IPS-15b (cell line): ENCODE measurements at regions not wholly inside any gene's neighbourhood (a gene's known extent, or its start where the extent isn't known, plus 50 kb on each side); places are given as distances from the start of the nearest gene placed in this dataset.

Source experiments
- H3K27me3 ChIP-seq: one replicate; pipeline ENCODE4 v1.6.1; 2013; ENCODE audit warnings: low read length; ENCODE audit not compliant: control insufficient read depth, insufficient read depth
- H3K36me3 ChIP-seq: one replicate; pipeline ENCODE4 v1.6.1; 2013; ENCODE audit warnings: low read length; ENCODE audit not compliant: control insufficient read depth, insufficient read depth
- H3K4me1 ChIP-seq: one replicate; pipeline ENCODE4 v1.6.1; 2013; ENCODE audit warnings: mild to moderate bottlenecking, low read length; ENCODE audit not compliant: control insufficient read depth, insufficient read depth
- H3K4me3 ChIP-seq: one replicate; pipeline ENCODE4 v1.5.1; 2013; ENCODE audit warnings: low read depth, low read length
- H3K9ac ChIP-seq: one replicate; pipeline ENCODE4 v1.6.1; 2013; ENCODE audit warnings: low read depth, mild to moderate bottlenecking, low read length
- H3K9me3 ChIP-seq: one replicate; pipeline ENCODE4 v1.6.1; 2013; ENCODE audit warnings: mild to moderate bottlenecking, low read length; ENCODE audit not compliant: control insufficient read depth, insufficient read depth

DNA sequence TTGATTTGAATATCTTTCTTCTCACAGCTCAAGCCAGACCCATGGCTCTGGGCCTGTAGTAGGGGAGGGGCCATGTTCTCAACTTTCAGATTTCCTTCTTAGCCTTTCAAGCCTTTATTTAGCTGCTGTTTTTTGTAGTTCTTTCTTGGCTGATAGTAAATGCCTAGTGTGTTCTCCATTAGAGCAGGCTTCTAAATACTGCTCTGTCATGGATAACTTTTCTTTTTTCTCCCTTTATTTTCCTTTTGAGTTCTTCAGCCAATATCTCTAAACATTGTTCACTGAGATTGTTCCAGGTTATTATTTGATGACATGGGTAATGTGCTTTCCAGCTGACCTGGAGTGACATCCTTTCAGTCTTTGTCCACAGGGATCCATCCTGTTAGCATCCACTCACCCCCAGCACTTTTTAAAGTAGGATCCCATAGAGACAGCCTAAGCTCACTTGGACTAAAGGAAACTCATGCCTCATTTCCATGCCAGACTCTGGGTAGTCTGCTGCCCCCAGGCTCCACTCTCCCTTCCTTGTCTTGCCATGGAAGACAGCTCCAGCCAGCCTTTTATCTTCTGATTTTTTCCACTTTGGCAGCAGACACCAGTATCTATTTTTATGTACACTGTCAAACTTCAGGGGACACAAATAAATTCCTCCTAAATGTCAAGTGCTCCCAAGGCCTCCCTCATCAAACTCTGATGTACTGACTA is 645.6 kb downstream of the RNF144B start:
- Histone ChIP-seq H3K36me3 (no peaks in the 10 kb centered on the region), H3K9me3 (no peaks in the 10 kb centered on the region)

DNA sequence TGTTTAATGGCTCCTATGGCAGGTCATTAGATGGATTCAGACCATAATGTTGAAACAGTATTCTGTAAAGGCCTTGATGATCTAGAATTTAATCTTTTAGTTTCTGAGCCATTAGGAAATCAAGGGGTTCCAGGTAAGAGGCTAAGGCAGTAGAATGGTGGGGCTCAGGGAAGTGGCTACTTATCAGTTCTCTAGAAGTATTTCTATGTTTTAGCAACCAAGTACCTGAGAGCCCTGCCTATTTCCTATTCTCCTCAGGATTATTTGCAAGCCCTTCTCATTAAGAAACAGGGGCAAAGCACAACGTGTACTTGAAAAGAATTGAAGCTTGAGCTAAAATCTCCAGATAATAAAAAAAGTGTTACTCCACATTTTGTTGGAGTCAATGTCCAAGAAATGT is 646.5 kb downstream of the RNF144B start:
- Histone ChIP-seq H3K27me3 (no peaks in the 10 kb centered on the region), H3K36me3 (no peaks in the 10 kb centered on the region), H3K9me3 (no peaks in the 10 kb centered on the region), H3K4me3 (no peak overlapping the region), H3K9ac (no peak overlapping the region), H3K4me1 (no peaks in the 10 kb centered on the region)

More for the DNA sequence above, 645.6 kb downstream of the RNF144B start:
- H3K4me3 ChIP-seq = no peak overlapping the region
- H3K27me3 ChIP-seq = no peaks in the 10 kb centered on the region
- no peak overlapping the region for H3K9ac ChIP-seq
- no peaks in the 10 kb centered on the region for H3K4me1 ChIP-seq

DNA sequence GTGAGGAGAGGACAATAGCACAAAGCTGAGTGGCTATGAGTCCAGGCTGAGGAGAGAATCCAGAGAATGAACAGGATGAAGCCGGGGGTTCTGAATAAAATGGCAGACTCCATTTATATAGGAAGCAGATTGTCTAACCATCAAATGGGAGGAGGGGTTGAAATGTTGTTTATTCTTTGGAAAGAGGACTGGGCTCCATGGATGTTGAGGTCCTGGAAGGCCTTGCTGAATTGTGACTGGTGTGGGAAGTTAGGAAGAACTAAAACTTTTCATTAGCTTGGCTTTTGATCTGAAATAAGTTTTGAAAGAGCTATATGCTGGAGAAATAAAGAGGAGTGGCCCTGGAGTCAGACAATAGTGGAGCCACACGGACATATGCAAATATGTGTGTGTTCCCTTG is 647.8 kb downstream of the RNF144B start:
- Histone ChIP-seq H3K9ac (no peak overlapping the region), H3K27me3 (no peaks in the 10 kb centered on the region), H3K9me3 (no peaks in the 10 kb centered on the region), H3K36me3 (no peaks in the 10 kb centered on the region), H3K4me3 (no peak overlapping the region), H3K4me1 (no peaks in the 10 kb centered on the region)

DNA sequence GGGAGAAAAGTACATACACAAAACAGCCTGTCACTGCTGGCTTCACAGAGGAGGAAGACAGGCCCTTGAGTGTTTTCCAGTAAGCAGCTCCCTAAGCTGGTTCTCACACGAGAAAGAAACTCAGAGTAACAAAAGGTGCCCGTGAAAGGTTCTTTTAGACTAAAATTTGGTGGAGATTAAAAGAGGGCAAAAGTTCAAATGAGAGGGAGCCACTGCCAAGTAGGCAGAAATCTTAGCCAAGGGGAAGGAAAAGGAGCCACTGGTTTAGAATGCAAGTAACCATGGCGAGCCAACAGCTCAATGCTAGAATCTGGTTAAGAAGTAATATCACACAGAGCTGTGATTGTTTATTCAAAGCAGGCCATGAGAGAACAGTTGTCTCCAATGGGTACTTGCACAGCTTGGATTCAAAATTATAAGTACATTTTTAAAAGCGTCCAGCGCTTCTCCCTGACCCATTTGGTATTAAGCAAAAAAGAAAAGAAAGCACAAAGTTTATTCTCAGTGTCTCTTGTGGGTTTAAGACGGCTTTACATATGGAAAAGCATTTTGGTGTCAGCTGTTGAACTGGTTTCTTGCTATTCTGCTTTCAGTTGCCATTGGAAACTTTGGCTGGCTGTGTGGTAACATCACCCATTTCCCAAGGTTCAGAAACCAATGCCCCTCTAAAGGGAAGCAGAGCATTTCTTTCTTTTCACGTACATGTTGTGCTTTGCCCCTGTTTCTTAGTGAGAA is 648.5 kb downstream of the RNF144B start:
- H3K27me3 ChIP-seq = no peaks in the 10 kb centered on the region
- H3K9ac ChIP-seq = no peak overlapping the region
- H3K36me3 ChIP-seq = no peaks in the 10 kb centered on the region
- no peaks in the 10 kb centered on the region for H3K9me3 ChIP-seq
- no peak overlapping the region for H3K4me3 ChIP-seq
- no peaks in the 10 kb centered on the region for H3K4me1 ChIP-seq

DNA sequence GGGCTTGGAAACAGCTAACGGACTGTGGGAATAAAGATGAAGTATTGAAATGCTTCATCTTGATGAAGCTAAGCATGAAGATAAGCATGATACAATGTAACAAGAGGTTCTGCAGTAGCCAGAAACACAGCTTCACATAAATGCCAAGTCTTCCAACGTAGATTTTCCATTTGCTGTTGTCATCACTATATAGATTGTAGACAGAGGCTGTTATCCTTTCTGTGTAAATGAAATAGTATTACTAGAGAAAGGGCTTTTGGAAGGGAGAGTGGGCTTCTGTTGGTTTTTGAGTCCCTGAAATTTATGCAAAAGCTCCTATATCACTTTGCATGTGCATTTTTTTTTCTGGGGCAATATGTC is 649.0 kb downstream of the RNF144B start:
- no peaks in the 10 kb centered on the region for H3K27me3 ChIP-seq
- H3K4me1 ChIP-seq = no peaks in the 10 kb centered on the region
- no peak overlapping the region for H3K9ac ChIP-seq
- H3K9me3 ChIP-seq = no peaks in the 10 kb centered on the region
- no peak overlapping the region for H3K4me3 ChIP-seq
- no peaks in the 10 kb centered on the region for H3K36me3 ChIP-seq

DNA sequence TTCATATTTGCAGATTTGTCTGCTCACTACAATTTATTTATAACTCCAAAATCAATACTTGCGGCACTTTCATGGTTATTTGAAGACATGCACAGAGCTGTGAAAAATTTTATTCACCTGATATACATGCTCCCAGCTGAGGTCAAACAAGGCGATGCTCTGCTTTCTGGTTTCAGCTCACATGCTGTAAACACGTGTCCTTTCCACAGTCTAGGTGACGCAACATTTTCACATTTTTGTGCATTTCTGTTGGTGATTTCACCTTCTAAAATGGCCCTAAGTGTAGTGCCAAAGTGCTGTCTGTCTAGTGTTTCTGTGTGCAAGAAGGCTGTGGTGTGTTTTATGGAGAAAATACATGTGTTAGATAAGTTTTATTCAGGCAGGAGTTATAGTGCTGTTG is 650.5 kb downstream of the RNF144B start:
- Histone ChIP-seq H3K36me3 (no peaks in the 10 kb centered on the region), H3K4me3 (no peak overlapping the region), H3K9me3 (no peaks in the 10 kb centered on the region), H3K27me3 (no peaks in the 10 kb centered on the region), H3K4me1 (no peaks in the 10 kb centered on the region), H3K9ac (no peak overlapping the region)

DNA sequence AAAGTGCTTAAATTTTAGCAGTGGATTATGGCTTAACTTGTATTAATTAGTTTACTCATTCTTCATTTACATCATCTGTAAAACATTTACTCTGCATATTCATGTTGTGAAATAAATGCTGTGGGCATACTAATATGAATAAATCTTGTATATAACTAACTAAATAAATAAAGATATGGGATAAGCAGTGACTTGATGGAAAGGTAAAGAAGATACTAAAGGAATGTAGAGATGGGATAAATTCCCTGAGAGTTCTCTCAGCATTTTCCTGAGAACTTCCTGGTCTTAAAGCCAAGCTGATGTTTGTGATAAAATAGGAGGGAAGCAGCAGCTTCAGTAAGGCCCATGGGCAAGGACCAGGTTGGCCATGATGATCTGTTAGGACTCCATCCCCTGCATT is 652.1 kb downstream of the RNF144B start:
- Histone ChIP-seq H3K4me3 (no peak overlapping the region), H3K9ac (no peak overlapping the region), H3K27me3 (no peaks in the 10 kb centered on the region), H3K9me3 (no peaks in the 10 kb centered on the region), H3K36me3 (no peaks in the 10 kb centered on the region), H3K4me1 (no peaks in the 10 kb centered on the region)

DNA sequence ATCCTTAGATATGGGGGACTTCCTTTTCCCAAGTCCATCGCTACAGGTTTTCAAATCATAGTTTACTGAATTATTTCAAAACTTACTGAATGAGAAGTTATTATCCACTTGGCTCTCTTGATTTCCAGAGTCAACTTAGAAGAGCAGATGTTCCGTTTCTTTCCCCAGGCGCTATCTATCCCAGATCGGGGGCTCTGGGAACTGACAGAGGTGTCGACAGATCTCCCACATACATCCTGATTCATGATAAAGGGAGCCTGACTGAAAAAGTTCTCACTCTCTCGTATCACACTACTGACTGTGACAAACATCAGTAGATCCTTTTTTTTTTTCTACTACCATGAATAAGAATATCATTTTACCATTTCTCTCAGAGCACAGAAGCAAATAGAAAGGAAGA is 654.8 kb downstream of the RNF144B start:
- Histone ChIP-seq H3K9me3 (no peaks in the 10 kb centered on the region), H3K4me1 (no peaks in the 10 kb centered on the region), H3K27me3 (no peaks in the 10 kb centered on the region), H3K36me3 (no peaks in the 10 kb centered on the region), H3K9ac (no peak overlapping the region), H3K4me3 (no peak overlapping the region)

DNA sequence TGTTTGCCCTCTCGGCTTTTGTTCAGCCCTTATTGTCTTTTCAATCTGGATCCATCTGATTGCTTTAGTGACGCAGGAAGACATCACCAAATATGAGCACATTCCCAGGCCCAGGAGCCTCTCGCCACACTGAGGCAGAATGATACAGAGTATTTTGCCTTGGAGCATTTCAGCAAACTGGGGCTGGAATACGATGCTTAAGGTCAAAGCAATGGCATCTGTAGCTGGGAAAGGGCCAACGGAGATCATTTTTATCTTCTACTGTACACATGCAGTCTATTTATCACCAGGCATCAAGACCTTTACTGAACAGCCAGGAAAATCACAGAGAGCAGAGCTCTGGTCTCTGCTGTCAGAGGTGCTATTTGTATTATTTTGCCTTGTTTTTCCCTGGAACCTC is 655.3 kb downstream of the RNF144B start:
- H3K4me3 ChIP-seq = no peak overlapping the region
- H3K36me3 ChIP-seq = no peaks in the 10 kb centered on the region
- no peaks in the 10 kb centered on the region for H3K4me1 ChIP-seq
- H3K9ac ChIP-seq = no peak overlapping the region
- H3K27me3 ChIP-seq = no peaks in the 10 kb centered on the region
- no peaks in the 10 kb centered on the region for H3K9me3 ChIP-seq

DNA sequence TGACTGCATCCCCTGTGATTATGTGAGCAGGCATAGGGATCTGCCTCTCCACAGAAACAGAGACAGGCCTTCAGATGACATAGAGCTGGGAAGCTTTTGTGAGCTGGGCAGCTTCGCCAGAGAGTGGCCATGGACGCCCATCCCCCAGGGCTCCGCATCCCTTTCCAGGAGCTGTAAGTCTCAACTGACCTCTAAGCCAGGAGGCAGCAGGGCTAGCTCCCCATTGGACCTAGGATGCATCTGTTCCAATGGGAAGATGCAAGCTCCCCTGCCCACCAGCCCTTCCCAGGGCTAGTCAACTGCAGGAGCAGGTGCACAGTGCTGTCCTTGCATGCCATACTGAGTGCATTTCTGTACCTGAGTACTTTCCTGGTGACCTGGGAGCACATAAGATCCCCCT is 663.6 kb downstream of the RNF144B start:
- H3K36me3 ChIP-seq = no peaks in the 10 kb centered on the region
- no peaks in the 10 kb centered on the region for H3K4me1 ChIP-seq
- H3K27me3 ChIP-seq = no peaks in the 10 kb centered on the region
- no peaks in the 10 kb centered on the region for H3K9me3 ChIP-seq
- H3K4me3 ChIP-seq = no peak overlapping the region
- H3K9ac ChIP-seq = no peak overlapping the region

DNA sequence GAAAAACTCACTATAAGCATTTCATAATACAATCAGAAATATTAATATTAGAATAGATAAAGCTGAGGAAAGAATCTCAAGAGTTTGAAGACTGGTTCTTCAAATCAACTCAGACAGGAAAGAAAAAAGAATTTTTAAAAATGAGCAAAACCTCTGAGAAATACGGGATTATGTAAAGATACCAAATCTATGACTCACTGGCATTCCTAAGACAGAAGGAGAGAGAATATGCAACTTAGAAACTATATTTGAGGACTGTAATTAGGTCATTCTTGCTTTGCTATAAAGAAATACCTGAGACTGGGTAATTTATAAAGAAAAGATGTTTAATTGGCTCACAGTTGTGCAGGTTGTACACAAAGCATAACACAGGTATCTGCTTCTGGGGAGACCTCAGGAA is 665.1 kb downstream of the RNF144B start:
- Histone ChIP-seq H3K27me3 (no peaks in the 10 kb centered on the region), H3K9ac (no peak overlapping the region), H3K4me1 (no peaks in the 10 kb centered on the region), H3K9me3 (no peaks in the 10 kb centered on the region), H3K36me3 (no peaks in the 10 kb centered on the region), H3K4me3 (no peak overlapping the region)

DNA sequence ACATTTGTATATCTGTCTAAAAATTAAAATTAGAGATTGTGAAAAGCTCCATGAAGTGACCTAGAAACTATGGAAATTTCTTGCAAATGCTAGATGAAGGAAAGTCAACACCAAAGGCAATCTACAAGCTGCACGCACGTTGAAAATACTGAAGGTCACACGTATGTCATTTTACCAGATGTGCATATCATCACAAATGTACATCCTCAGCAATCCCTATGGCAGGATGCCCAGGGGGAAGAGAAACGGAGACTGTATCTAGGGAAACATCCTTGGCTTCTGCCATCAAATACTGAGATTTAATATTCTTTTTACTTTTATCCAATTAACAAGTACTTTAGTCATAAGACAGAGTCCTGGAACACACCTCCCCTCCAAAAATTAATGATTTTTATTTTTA is 672.0 kb downstream of the RNF144B start:
- Histone ChIP-seq H3K36me3 (no peaks in the 10 kb centered on the region), H3K9me3 (no peaks in the 10 kb centered on the region), H3K4me3 (no peak overlapping the region), H3K4me1 (no peaks in the 10 kb centered on the region), H3K9ac (no peak overlapping the region), H3K27me3 (no peaks in the 10 kb centered on the region)
